KOPT-K1 (cell line): ENCODE measurements at regions not wholly inside any gene's neighbourhood (a gene's known extent, or its start where the extent isn't known, plus 50 kb on each side); places are given as distances from the start of the nearest gene placed in this dataset.
"Not testable (repeated sequence)": the region's sequence is repeated elsewhere in the genome, so short reads cannot be mapped to it uniquely, and the experiment has no call there.

Experiments used
- H3K27ac ChIP-seq: fragments of 200-600 bp; sonication (generic); 2 replicates; pipeline ENCODE4 v1.5.1; 2016; ENCODE audit warnings: antibody characterized with exemption, mild to moderate bottlenecking, low read depth, low read length; ENCODE audit not compliant: poor library complexity, severe bottlenecking
- H3K36me3 ChIP-seq: fragments of 200-600 bp; sonication (generic); 2 replicates; pipeline ENCODE4 v1.5.1; 2017; ENCODE audit warnings: antibody characterized with exemption, mild to moderate bottlenecking, low read length, moderate library complexity; ENCODE audit not compliant: insufficient read depth
- H3K9me3 ChIP-seq: fragments of 200-600 bp; sonication (generic); 2 replicates; pipeline ENCODE4 v1.5.1; 2017; ENCODE audit warnings: antibody characterized with exemption, low read length, mild to moderate bottlenecking; ENCODE audit not compliant: insufficient read depth, poor library complexity, severe bottlenecking

- Histone ChIP-seq H3K27ac (no peak overlapping the region), H3K36me3 (no peaks in the 10 kb centered on the region), H3K9me3 (no peaks in the 10 kb centered on the region)
Observed at GRCh38 chr21:23963454-23963853, 1643.8 kb downstream of the MRPL39 start.

- Histone ChIP-seq H3K36me3 (no peaks in the 10 kb centered on the region), H3K27ac (no peak overlapping the region), H3K9me3 (no peaks in the 10 kb centered on the region)
Observed at GRCh38 chr21:23960769-23961168, 1646.5 kb downstream of the MRPL39 start.

- no peak overlapping the region for H3K27ac ChIP-seq
- H3K9me3 ChIP-seq: no peaks in the 10 kb centered on the region
- no peaks in the 10 kb centered on the region for H3K36me3 ChIP-seq
Observed at GRCh38 chr21:23955135-23955843, 1652.0 kb downstream of the MRPL39 start.

GRCh38 chr21:23952269-23952668, 1655.0 kb downstream of the MRPL39 start:
- H3K27ac ChIP-seq: no peak overlapping the region
- no peaks in the 10 kb centered on the region for H3K9me3 ChIP-seq
- H3K36me3 ChIP-seq: no peaks in the 10 kb centered on the region

- H3K9me3 ChIP-seq: no peaks in the 10 kb centered on the region
- no peak overlapping the region for H3K27ac ChIP-seq
- H3K36me3 ChIP-seq: no peaks in the 10 kb centered on the region
Observed at GRCh38 chr21:23951251-23951650, 1656.0 kb downstream of the MRPL39 start.

- H3K27ac ChIP-seq: peak overlapping the region; percentile 4
- no peaks in the 10 kb centered on the region for H3K9me3 ChIP-seq
- H3K36me3 ChIP-seq: no peaks in the 10 kb centered on the region
Observed at GRCh38 chr21:23950344-23950743, 1656.9 kb downstream of the MRPL39 start.

- Histone ChIP-seq H3K9me3 (no peaks in the 10 kb centered on the region), H3K27ac (no peak overlapping the region), H3K36me3 (no peaks in the 10 kb centered on the region)
Observed at GRCh38 chr21:23949493-23949892, 1657.8 kb downstream of the MRPL39 start.

GRCh38 chr21:23939369-23940065, 1667.8 kb downstream of the MRPL39 start:
- no peak overlapping the region for H3K27ac ChIP-seq
- no peaks in the 10 kb centered on the region for H3K9me3 ChIP-seq
- no peaks in the 10 kb centered on the region for H3K36me3 ChIP-seq

- no peaks in the 10 kb centered on the region for H3K9me3 ChIP-seq
- H3K27ac ChIP-seq: no peak overlapping the region
Observed at GRCh38 chr21:23936991-23937390, 1670.3 kb downstream of the MRPL39 start.

GRCh38 chr21:23936224-23936623, 1671.1 kb downstream of the MRPL39 start:
- no peak overlapping the region for H3K27ac ChIP-seq
- no peaks in the 10 kb centered on the region for H3K9me3 ChIP-seq
- no peaks in the 10 kb centered on the region for H3K36me3 ChIP-seq

More at GRCh38 chr21:23936991-23937390, 1670.3 kb downstream of the MRPL39 start:
- no peaks in the 10 kb centered on the region for H3K36me3 ChIP-seq

- Histone ChIP-seq H3K36me3 (no peaks in the 10 kb centered on the region), H3K9me3 (no peaks in the 10 kb centered on the region), H3K27ac (no peak overlapping the region)
Observed at GRCh38 chr21:23930565-23930964, 1676.7 kb downstream of the MRPL39 start.

GRCh38 chr21:23926430-23926829, 1680.9 kb downstream of the MRPL39 start:
- H3K36me3 ChIP-seq, H3K9me3 ChIP-seq, H3K27ac ChIP-seq: not testable (repeated sequence)

GRCh38 chr21:23921670-23922418, 1685.4 kb downstream of the MRPL39 start:
- Histone ChIP-seq H3K36me3 (no peaks in the 10 kb centered on the region), H3K9me3 (no peaks in the 10 kb centered on the region), H3K27ac (no peak overlapping the region)

- Histone ChIP-seq H3K9me3 (peaks cover 22% of the 10 kb centered on the region), H3K36me3 (no peaks in the 10 kb centered on the region), H3K27ac (no peak overlapping the region)
Observed at GRCh38 chr21:23900727-23901126, 1706.6 kb downstream of the MRPL39 start.

- Histone ChIP-seq H3K27ac (no peak overlapping the region), H3K36me3 (no peaks in the 10 kb centered on the region), H3K9me3 (peaks cover 22% of the 10 kb centered on the region)
Observed at GRCh38 chr21:23899561-23899960, 1707.7 kb downstream of the MRPL39 start.
